Naive thymus-derived CD4-positive, alpha-beta T cell (primary cell): ENCODE measurements at regions not wholly inside any gene's neighbourhood (a gene's known extent, or its start where the extent isn't known, plus 50 kb on each side); places are given as distances from the start of the nearest gene placed in this dataset.

ENCODE experiments used
- ATAC-seq: fragments of 150-1000 bp; cut with Tn5 transposase; 2 replicates; pipeline ENCODE4 v1.10.0; 2021; ENCODE audit warnings: mild to moderate bottlenecking, moderate library complexity
- CTCF ChIA-PET: fragments of 350-600 bp; sonication (Branson Sonifier 250); formaldehyde crosslinking; loops from one replicate; lab custom pipeline; 2021; ENCODE audit warnings: antibody characterized with exemption; lab: Charles Lee
- POLR2A ChIA-PET: fragments of 350-600 bp; sonication (Branson Sonifier 250); formaldehyde crosslinking; loops from one replicate; lab custom pipeline; 2021; ENCODE audit warnings: antibody characterized with exemption, inconsistent platforms; lab: Charles Lee
- DNase-seq, 9 donors: peaks; one replicate each; pipeline versions ENCODE4 v3.0.0 to v3.0.0-alpha.2; 2020 to 2022; ENCODE audit warnings: mixed read lengths in 1 of 9
- H3K27ac ChIP-seq: one replicate; pipeline ENCODE4 v1.7.0; 2013; ENCODE audit warnings: mild to moderate bottlenecking, low read depth, low read length, moderate library complexity
- H3K27me3 ChIP-seq, 2 donors: one replicate each; pipeline ENCODE4 v1.7.0; 2013; ENCODE audit warnings: low read length in 2 of 2, mild to moderate bottlenecking in 2 of 2, moderate library complexity in 2 of 2; ENCODE audit not compliant: control insufficient read depth in 2 of 2, insufficient read depth in 2 of 2
- H3K36me3 ChIP-seq, 3 experiments: 1 replicate in 2 of 3; 2 replicates in 1 of 3; pipeline ENCODE4 v1.7.0; 2013; ENCODE audit warnings: low read length in 3 of 3, mild to moderate bottlenecking in 3 of 3, moderate library complexity in 1 of 3; ENCODE audit not compliant: insufficient read depth in 3 of 3, control insufficient read depth in 2 of 3
- H3K4me1 ChIP-seq, 2 donors: one replicate each; pipeline ENCODE4 v1.7.0; 2013; ENCODE audit warnings: low read length in 2 of 2, mild to moderate bottlenecking in 2 of 2, moderate library complexity in 1 of 2; ENCODE audit not compliant: control insufficient read depth in 2 of 2, insufficient read depth in 2 of 2
- H3K4me3 ChIP-seq: 2 replicates; pipeline ENCODE4 v1.7.0; 2013; ENCODE audit warnings: mild to moderate bottlenecking, low read length
- H3K9me3 ChIP-seq, 3 experiments: 1 replicate in 2 of 3; 2 replicates in 1 of 3; pipeline ENCODE4 v1.7.0; 2013; ENCODE audit warnings: low read length in 3 of 3; ENCODE audit not compliant: control insufficient read depth in 2 of 3
- H3K27ac Mint-ChIP-seq, 9 donors: one replicate each; pipeline ENCODE4 v1.8.0; 2020 to 2022; ENCODE audit warnings: mixed read lengths in 9 of 9, mild to moderate bottlenecking in 8 of 9, moderate library complexity in 5 of 9, inconsistent platforms in 2 of 9
- H3K27me3 Mint-ChIP-seq, 5 donors: one replicate each; pipeline ENCODE4 v1.8.0; 2021 to 2022; ENCODE audit warnings: mixed read lengths in 5 of 5, mild to moderate bottlenecking in 1 of 5
- H3K36me3 Mint-ChIP-seq, 5 donors: one replicate each; pipeline ENCODE4 v1.8.0; 2020 to 2022; ENCODE audit warnings: mixed read lengths in 5 of 5, mild to moderate bottlenecking in 3 of 5, inconsistent platforms in 1 of 5
- H3K4me1 Mint-ChIP-seq, 7 donors: one replicate each; pipeline ENCODE4 v1.8.0; 2020 to 2022; ENCODE audit warnings: mixed read lengths in 7 of 7, mild to moderate bottlenecking in 3 of 7, inconsistent platforms in 1 of 7
- H3K4me3 Mint-ChIP-seq, 10 donors: one replicate each; pipeline ENCODE4 v1.8.0; 2020 to 2022; ENCODE audit warnings: mild to moderate bottlenecking in 10 of 10, mixed read lengths in 10 of 10, moderate library complexity in 6 of 10, inconsistent platforms in 2 of 10
- H3K9me3 Mint-ChIP-seq, 11 donors: one replicate each; pipeline ENCODE4 v1.8.0; 2020 to 2022; ENCODE audit warnings: mixed read lengths in 11 of 11, mild to moderate bottlenecking in 4 of 11, inconsistent platforms in 1 of 11, moderate library complexity in 1 of 11
- intact Hi-C, 2 donors: fragments of 100-400 bp; cut with micrococcal nuclease; formaldehyde crosslinking; loops; one replicate each; pipeline ENCODE4 v1.15.1; 2023

DNA sequence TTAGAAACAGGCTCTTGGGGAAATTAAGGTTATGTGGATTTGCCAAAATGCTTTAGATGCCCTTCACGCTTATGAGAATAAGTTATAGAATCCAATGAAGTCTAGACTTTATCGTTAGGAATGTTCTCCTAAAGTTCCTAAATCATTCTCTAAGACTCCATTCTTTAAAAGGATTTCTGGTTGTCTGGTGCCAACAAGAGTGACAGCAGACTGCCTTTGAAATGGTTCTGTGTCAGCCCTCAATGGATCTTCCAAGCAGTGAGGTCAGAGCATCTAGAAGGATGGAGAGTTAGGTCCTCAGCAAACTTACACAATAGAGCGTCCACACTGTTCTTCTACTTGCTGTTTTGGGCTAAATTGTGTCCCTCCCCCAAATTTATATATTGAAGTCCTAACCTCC lies 473.3 kb downstream of the GATA3 start:
- ChIA-PET CTCF (interaction anchor here (0.8 kb wide), 1 partner anchor 654 kb away, joined by 3 read pairs; no protein-coding TSS in a partner anchor), POLR2A (no interaction called here)
- Histone ChIP-seq H3K27me3 (no peaks in the 10 kb centered on the region), H3K4me3 (no peak overlapping the region), H3K36me3 (no peaks in the 10 kb centered on the region), H3K9me3 (no peaks in the 10 kb centered on the region), H3K27ac (no peak overlapping the region), H3K4me1 (no peaks in the 10 kb centered on the region)
- Mint-ChIP-seq H3K9me3 (peaks cover 0 to 3% (median 0%) of the 10 kb centered on the region in 11 donors), H3K4me3 (no peak overlapping the region), H3K27me3 (peaks cover 2 to 11% (median 9%) of the 10 kb centered on the region in 5 donors), H3K36me3 (no peaks in the 10 kb centered on the region), H3K4me1 (peaks cover 0 to 2% (median 0%) of the 10 kb centered on the region in 7 donors), H3K27ac (no peak overlapping the region)
- no peak for ATAC-seq
- intact Hi-C loops, result no loop called here
- DNase-seq, result no peak

GRCh38 chr10:8531116-8531515 lies 476.6 kb downstream of the GATA3 start:
- ChIA-PET CTCF (no interaction called here), POLR2A (no interaction called here)
- no peaks in the 10 kb centered on the region for H3K36me3 Mint-ChIP-seq

GRCh38 chr10:8532647-8533046 lies 478.2 kb downstream of the GATA3 start:
- intact Hi-C loops, result no loop called here
- CTCF ChIA-PET, result no interaction called here
- H3K9me3 Mint-ChIP-seq, result peaks cover 0 to 3% (median 0%) of the 10 kb centered on the region in 11 donors
- H3K27ac ChIP-seq, result no peak overlapping the region
- H3K36me3 Mint-ChIP-seq, result no peaks in the 10 kb centered on the region
- no peak overlapping the region for H3K4me3 ChIP-seq
- no peak for DNase-seq
- H3K4me1 ChIP-seq, result no peaks in the 10 kb centered on the region
- H3K9me3 ChIP-seq, result no peaks in the 10 kb centered on the region
- H3K4me1 Mint-ChIP-seq, result peaks cover 0 to 2% (median 0%) of the 10 kb centered on the region in 7 donors
- no peak for ATAC-seq
- POLR2A ChIA-PET, result no interaction called here
- no peak overlapping the region for H3K27ac Mint-ChIP-seq
- peaks cover 3 to 10% (median 5%) of the 10 kb centered on the region in 5 donors for H3K27me3 Mint-ChIP-seq
- no peak overlapping the region for H3K4me3 Mint-ChIP-seq
- no peaks in the 10 kb centered on the region for H3K27me3 ChIP-seq
- H3K36me3 ChIP-seq, result no peaks in the 10 kb centered on the region

More at GRCh38 chr10:8531116-8531515, 476.6 kb downstream of the GATA3 start:
- no peak overlapping the region for H3K27ac ChIP-seq
- no peaks in the 10 kb centered on the region for H3K9me3 ChIP-seq
- H3K4me3 ChIP-seq, result no peak overlapping the region
- ATAC-seq (no peak), DNase-seq (no peak)
- no peaks in the 10 kb centered on the region for H3K36me3 ChIP-seq
- Mint-ChIP-seq H3K9me3 (peaks cover 0 to 3% (median 0%) of the 10 kb centered on the region in 11 donors), H3K4me1 (peaks cover 0 to 2% (median 0%) of the 10 kb centered on the region in 7 donors), H3K4me3 (no peak overlapping the region), H3K27me3 (peaks cover 3 to 10% (median 5%) of the 10 kb centered on the region in 5 donors), H3K27ac (no peak overlapping the region)
- intact Hi-C loops, result no loop called here
- H3K4me1 ChIP-seq, result no peaks in the 10 kb centered on the region
- H3K27me3 ChIP-seq, result no peaks in the 10 kb centered on the region

DNA sequence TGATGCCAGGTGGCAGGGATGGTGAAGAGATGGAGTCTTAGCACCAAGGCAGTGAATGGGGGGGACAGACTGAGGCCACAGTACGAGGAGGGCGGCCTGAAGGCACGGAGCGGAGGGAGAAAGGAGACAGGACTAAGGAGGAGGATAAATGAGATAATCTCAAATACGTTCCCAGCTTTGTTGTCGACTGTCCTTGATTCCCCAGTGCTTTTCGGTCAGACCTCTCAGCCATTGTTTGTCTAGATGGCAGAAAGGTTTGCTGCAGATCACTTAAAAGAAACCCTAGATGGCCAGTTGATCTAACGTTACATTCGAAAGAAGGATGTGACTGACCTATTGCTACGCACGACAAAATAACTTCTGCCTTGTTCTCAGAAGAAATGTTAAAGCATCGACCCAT lies 479.0 kb downstream of the GATA3 start:
- intact Hi-C loops, result no loop called here
- no peaks in the 10 kb centered on the region for H3K36me3 ChIP-seq
- ATAC-seq, result no peak
- H3K27me3 ChIP-seq, result no peaks in the 10 kb centered on the region
- Mint-ChIP-seq H3K36me3 (no peaks in the 10 kb centered on the region), H3K27ac (no peak overlapping the region), H3K9me3 (peaks cover 0 to 3% (median 0%) of the 10 kb centered on the region in 11 donors), H3K4me3 (no peak overlapping the region), H3K4me1 (peaks cover 0 to 2% (median 0%) of the 10 kb centered on the region in 7 donors), H3K27me3 (peaks cover 3 to 10% (median 5%) of the 10 kb centered on the region in 5 donors)
- ChIA-PET POLR2A (no interaction called here), CTCF (no interaction called here)
- no peaks in the 10 kb centered on the region for H3K4me1 ChIP-seq
- no peak for DNase-seq
- no peak overlapping the region for H3K4me3 ChIP-seq
- H3K27ac ChIP-seq, result no peak overlapping the region
- no peaks in the 10 kb centered on the region for H3K9me3 ChIP-seq

GRCh38 chr10:8534096-8534495 lies 479.6 kb downstream of the GATA3 start:
- H3K27me3 ChIP-seq, result no peaks in the 10 kb centered on the region
- ChIA-PET POLR2A (no interaction called here), CTCF (interaction anchor here (0.6 kb wide), 1 partner anchor 26 kb away, joined by 3 read pairs; no protein-coding TSS in a partner anchor)
- intact Hi-C loops, result no loop called here
- peaks cover 3 to 7% (median 4%) of the 10 kb centered on the region in 5 donors for H3K27me3 Mint-ChIP-seq
- no peaks in the 10 kb centered on the region for H3K4me1 ChIP-seq
- DNase-seq (no peak), ATAC-seq (no peak)
- H3K36me3 Mint-ChIP-seq, result no peaks in the 10 kb centered on the region
- no peaks in the 10 kb centered on the region for H3K9me3 ChIP-seq
- peaks cover 0 to 2% (median 0%) of the 10 kb centered on the region in 7 donors for H3K4me1 Mint-ChIP-seq
- H3K27ac ChIP-seq, result no peak overlapping the region
- H3K36me3 ChIP-seq, result no peaks in the 10 kb centered on the region
- H3K9me3 Mint-ChIP-seq, result peaks cover 0 to 3% (median 0%) of the 10 kb centered on the region in 11 donors
- no peak overlapping the region for H3K27ac Mint-ChIP-seq
- H3K4me3 ChIP-seq, result no peak overlapping the region
- no peak overlapping the region for H3K4me3 Mint-ChIP-seq

GRCh38 chr10:8534891-8535290 lies 480.4 kb downstream of the GATA3 start:
- Mint-ChIP-seq H3K27ac (no peak overlapping the region), H3K4me1 (peaks cover 0 to 2% (median 0%) of the 10 kb centered on the region in 7 donors), H3K4me3 (no peak overlapping the region), H3K27me3 (peaks cover under 1 to 13% (median 4%) of the 10 kb centered on the region in 5 donors), H3K36me3 (no peaks in the 10 kb centered on the region), H3K9me3 (peaks cover 0 to 2% (median 0%) of the 10 kb centered on the region in 11 donors)
- ATAC-seq (no peak), DNase-seq (no peak)
- Histone ChIP-seq H3K4me3 (no peak overlapping the region), H3K4me1 (no peaks in the 10 kb centered on the region), H3K27me3 (no peaks in the 10 kb centered on the region), H3K27ac (no peak overlapping the region), H3K9me3 (no peaks in the 10 kb centered on the region), H3K36me3 (no peaks in the 10 kb centered on the region)
- ChIA-PET CTCF (no interaction called here), POLR2A (no interaction called here)
- intact Hi-C loops, result no loop called here

GRCh38 chr10:8539056-8539455 lies 484.6 kb downstream of the GATA3 start:
- ATAC-seq, result no peak
- Histone ChIP-seq H3K27me3 (no peaks in the 10 kb centered on the region), H3K36me3 (no peaks in the 10 kb centered on the region), H3K27ac (no peak overlapping the region), H3K4me1 (peaks cover 0 to 6% of the 10 kb centered on the region in 2 donors), H3K9me3 (no peaks in the 10 kb centered on the region), H3K4me3 (no peak overlapping the region)
- peaks cover 0 to 13% (median under 1%) of the 10 kb centered on the region in 5 donors for H3K27me3 Mint-ChIP-seq
- intact Hi-C loops, result no loop called here
- no peak overlapping the region for H3K27ac Mint-ChIP-seq
- no peak overlapping the region for H3K4me3 Mint-ChIP-seq
- ChIA-PET POLR2A (no interaction called here), CTCF (no interaction called here)
- no peaks in the 10 kb centered on the region for H3K36me3 Mint-ChIP-seq
- H3K9me3 Mint-ChIP-seq, result peaks cover 0 to 4% (median 0%) of the 10 kb centered on the region in 11 donors
- DNase-seq, result no peak
- peaks cover 0 to 10% (median 7%) of the 10 kb centered on the region in 7 donors for H3K4me1 Mint-ChIP-seq
